Cardiac muscle cell (in vitro differentiated cells and primary cell): ENCODE measurements at regions not wholly inside any gene's neighbourhood (a gene's known extent, or its start where the extent isn't known, plus 50 kb on each side); places are given as distances from the start of the nearest gene placed in this dataset.
A peak's percentile ranks its signal among the peaks of the same experiment; 100 is the strongest.

ENCODE experiments used
- DNase-seq, 2 donors: peaks; one replicate each; pipeline versions ENCODE4 v3.0.0 to v3.0.0-alpha.2; 2010 to 2017; ENCODE audit warnings: low read depth in 1 of 2, low spot score in 1 of 2
- H3K27ac ChIP-seq: fragments of 200-600 bp; sonication (generic); 2 replicates; pipeline ENCODE4 v1.5.1; 2016
- H3K27me3 ChIP-seq: fragments of 200-600 bp; sonication (generic); 2 replicates; pipeline ENCODE4 v1.6.0; 2016; ENCODE audit warnings: control low read depth
- H3K36me3 ChIP-seq: fragments of 200-600 bp; sonication (generic); 2 replicates; pipeline ENCODE4 v1.5.1; 2016; ENCODE audit warnings: control low read depth
- H3K4me1 ChIP-seq: fragments of 200-600 bp; sonication (generic); 2 replicates; pipeline ENCODE4 v1.8.1; 2017; ENCODE audit warnings: low read depth, mild to moderate bottlenecking, mixed run types
- H3K4me3 ChIP-seq: fragments of 200-600 bp; sonication (generic); 2 replicates; pipeline ENCODE4 v1.5.1; 2016; ENCODE audit warnings: mild to moderate bottlenecking
- H3K9me3 ChIP-seq: fragments of 200-600 bp; sonication (generic); 2 replicates; pipeline ENCODE4 v1.5.1; 2017; ENCODE audit warnings: low read depth, mild to moderate bottlenecking, control low read depth
- CTCF ChIP-seq: IDR thresholded peaks from 2 replicates; pipeline ENCODE4 v1.5.1; 2012; ENCODE audit warnings: low read depth, mild to moderate bottlenecking, low read length

GRCh38 chr4:133863153-133863552 is 338.4 kb downstream of the PABPC4L start:
- Histone ChIP-seq H3K4me1 (no peaks in the 10 kb centered on the region), H3K27me3 (no peaks in the 10 kb centered on the region), H3K9me3 (no peaks in the 10 kb centered on the region), H3K36me3 (no peaks in the 10 kb centered on the region), H3K4me3 (no peak overlapping the region), H3K27ac (no peak overlapping the region)
- TF ChIP-seq CTCF: no peak
- no peak for DNase-seq

GRCh38 chr4:133856731-133857355 is 344.7 kb downstream of the PABPC4L start:
- no peak overlapping the region for H3K27ac ChIP-seq
- no peaks in the 10 kb centered on the region for H3K9me3 ChIP-seq
- no peak overlapping the region for H3K4me3 ChIP-seq
- TF ChIP-seq CTCF: no peak
- H3K36me3 ChIP-seq: no peaks in the 10 kb centered on the region
- no peaks in the 10 kb centered on the region for H3K27me3 ChIP-seq
- H3K4me1 ChIP-seq: peaks cover 5% of the 10 kb centered on the region
- no peak for DNase-seq

GRCh38 chr4:133855001-133855400 is 346.6 kb downstream of the PABPC4L start:
- Histone ChIP-seq H3K4me1 (peaks cover 5% of the 10 kb centered on the region), H3K27me3 (no peaks in the 10 kb centered on the region), H3K36me3 (no peaks in the 10 kb centered on the region), H3K4me3 (no peak overlapping the region), H3K27ac (no peak overlapping the region), H3K9me3 (no peaks in the 10 kb centered on the region)
- TF ChIP-seq CTCF: no peak
- peak in 1 of 2 donors; percentile 52 for DNase-seq

- Histone ChIP-seq H3K4me3 (no peak overlapping the region), H3K9me3 (no peaks in the 10 kb centered on the region), H3K36me3 (no peaks in the 10 kb centered on the region), H3K4me1 (no peaks in the 10 kb centered on the region), H3K27me3 (no peaks in the 10 kb centered on the region), H3K27ac (no peak overlapping the region)
- peak in 1 of 2 donors; percentile 12 for DNase-seq
- no peak for TF ChIP-seq CTCF
These were observed 362.3 kb downstream of the PABPC4L start for GRCh38 chr4:133839326-133839725.

- H3K4me3 ChIP-seq: no peak overlapping the region
- H3K27me3 ChIP-seq: no peaks in the 10 kb centered on the region
- no peaks in the 10 kb centered on the region for H3K36me3 ChIP-seq
- TF ChIP-seq CTCF: no peak
- DNase-seq: no peak
- no peak overlapping the region for H3K27ac ChIP-seq
- no peaks in the 10 kb centered on the region for H3K4me1 ChIP-seq
- no peaks in the 10 kb centered on the region for H3K9me3 ChIP-seq
These were observed 378.4 kb downstream of the PABPC4L start for GRCh38 chr4:133823177-133823576.

GRCh38 chr4:133812954-133813353 is 388.6 kb downstream of the PABPC4L start:
- Histone ChIP-seq H3K9me3 (no peaks in the 10 kb centered on the region), H3K36me3 (no peaks in the 10 kb centered on the region), H3K27me3 (no peaks in the 10 kb centered on the region), H3K4me3 (no peak overlapping the region), H3K27ac (no peak overlapping the region), H3K4me1 (no peaks in the 10 kb centered on the region)
- no peak for TF ChIP-seq CTCF
- DNase-seq: no peak
